ENCODE measurements at regions not wholly inside any gene's neighbourhood (a gene's known extent, or its start where the extent isn't known, plus 50 kb on each side); places are given as distances from the start of the nearest gene placed in this dataset.

DNA sequence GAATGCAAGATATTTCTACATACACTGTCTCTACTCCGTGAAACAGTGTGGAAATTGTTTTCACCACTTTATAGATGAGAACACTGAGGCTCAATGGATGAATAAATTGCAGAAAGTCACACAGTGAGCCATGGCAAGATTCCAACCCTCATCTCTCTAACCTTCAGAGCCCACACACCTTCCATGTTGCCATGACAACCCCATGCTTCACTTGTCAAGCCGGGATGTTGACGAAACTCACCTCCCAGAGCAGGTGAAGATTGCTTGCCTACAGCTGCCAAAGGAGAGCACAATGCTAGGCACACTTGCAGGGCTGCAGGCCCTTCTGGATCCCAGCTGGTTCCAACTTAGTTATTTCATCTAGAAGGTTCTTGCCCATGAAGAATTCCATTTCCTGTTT is 71.4 kb upstream of the SEZ6L start:
- no peak for DNase-seq (ENCODE audit: low read depth in 1 of 2, low spot score in 2 of 2)
- Histone ChIP-seq H3K4me1 (replicated peaks in 1 of 4; ENCODE audit: control insufficient read depth in 3 of 4, insufficient read depth in 4 of 4, low read length in 3 of 4) (no peaks in the 10 kb centered on the region), H2AFZ (ENCODE audit: low read length) (no peak overlapping the region), H3K27me3 (replicated peaks in 1 of 4; ENCODE audit: control insufficient read depth in 3 of 4, extremely low read depth in 1 of 4, insufficient read depth in 3 of 4, low read length in 3 of 4) (no peaks in the 10 kb centered on the region; a peak in 1 of 7 replicates), H3K14ac (ENCODE audit: insufficient read length) (no peak overlapping the region), H3K18ac (ENCODE audit: extremely low read depth, low read length) (no peak overlapping the region), H2AK5ac (ENCODE audit: low read depth, low read length) (no peak overlapping the region), H2BK120ac (replicated peaks; ENCODE audit: low read depth, low read length) (no peak overlapping the region), H3K36me3 (ENCODE audit: control insufficient read depth in 2 of 4, insufficient read depth in 4 of 4, low read length in 3 of 4) (no peaks in the 10 kb centered on the region), H3K9me3 (ENCODE audit: insufficient read depth in 2 of 2, low read depth in 1 of 2, low read length in 1 of 2) (no peaks in the 10 kb centered on the region; a peak in 1 of 4 replicates), H3K4me3 (ENCODE audit: extremely low read depth in 1 of 4, insufficient read depth in 2 of 4, low read depth in 3 of 4, low read length in 4 of 4) (no peak overlapping the region), H3K4ac (replicated peaks; ENCODE audit: insufficient read length, low read depth, low read length) (no peak overlapping the region), H3K79me2 (ENCODE audit: control insufficient read depth in 1 of 2, insufficient read depth in 2 of 2, low read length in 2 of 2) (no peaks in the 10 kb centered on the region), H4K91ac (replicated peaks; ENCODE audit: insufficient read length, low read length) (no peak overlapping the region), H3K23me2 (ENCODE audit: low read depth, low read length) (no peaks in the 10 kb centered on the region), H4K8ac (ENCODE audit: extremely low read depth, insufficient read depth, low read length) (no peak overlapping the region), H4K5ac (ENCODE audit: insufficient read length, low read depth, low read length) (no peak overlapping the region), H3K23ac (ENCODE audit: insufficient read length) (no peak overlapping the region), H2BK20ac (ENCODE audit: low read length) (no peak overlapping the region), H3K79me1 (ENCODE audit: low read depth, low read length) (no peaks in the 10 kb centered on the region), H3K27ac (ENCODE audit: low read depth, low read length) (no peak overlapping the region), H2BK15ac (ENCODE audit: low read length) (0 out of 2 replicates have a peak overlapping the region, but pooled peaks have one; percentile 49), H3K4me2 (ENCODE audit: insufficient read depth in 1 of 2, low read depth in 2 of 2, low read length in 2 of 2) (no peak overlapping the region), H3K9ac (replicated peaks in 1 of 4; ENCODE audit: extremely low read depth in 1 of 4, low read depth in 3 of 4, low read length in 3 of 4) (no peak overlapping the region), H2BK12ac (ENCODE audit: low read depth, low read length) (no peak overlapping the region), H4K20me1 (replicated peaks in 1 of 2; ENCODE audit: control insufficient read depth in 1 of 2, insufficient read depth in 2 of 2, low read length in 2 of 2) (no peaks in the 10 kb centered on the region), H2BK5ac (ENCODE audit: low read depth, low read length) (no peak overlapping the region), H3K56ac (replicated peaks; ENCODE audit: insufficient read length, low read depth, low read length) (no peak overlapping the region)
- ChIA-PET CTCF (ENCODE audit: partially characterized antibody) (interaction anchor here (1.1 kb wide), 1 partner anchor 31 kb away, joined by 4 read pairs; no protein-coding TSS in a partner anchor), POLR2A (ENCODE audit: partially characterized antibody) (no interaction called here)
- FAIRE-seq: no peak
- 91% methylated on average over 3 of the region's 3 CpGs; no CpG with 5 or more reads in 1 of the 2 experiments for WGBS, 2 experiments (ENCODE audit: extremely low coverage in 1 of 2, insufficient coverage in 1 of 2, insufficient read length in 1 of 2, insufficient replicate concordance in 2 of 2, low coverage in 1 of 2, low lambda C conversion rate in 2 of 2, missing lambda C conversion rate in 1 of 2)
- TF ChIP-seq KDM4A (IDR thresholded peaks at IDR 0.05; ENCODE audit: low read depth, low read length, severe bottlenecking) (no peak), PHF8 (conservative IDR thresholded peaks at IDR 0.05; ENCODE audit: low read depth, low read length) (no peak)
